Esophagus squamous epithelium (tissue), 5 donors: ENCODE measurements at regions not wholly inside any gene's neighbourhood (a gene's known extent, or its start where the extent isn't known, plus 50 kb on each side); places are given as distances from the start of the nearest gene placed in this dataset.
"Not testable (repeated sequence)": the region's sequence is repeated elsewhere in the genome, so short reads cannot be mapped to it uniquely, and the experiment has no call there.

Experiments used
- DNase-seq: peaks from one replicate; lab custom pipeline; 2025; lab: John Stamatoyannopoulos, UW
- H3K27ac ChIP-seq, 4 donors: fragments of 200-600 bp; sonication (generic); one replicate each; pipeline ENCODE4 v1.5.1; 2016 to 2019; ENCODE audit warnings: mild to moderate bottlenecking in 1 of 4
- H3K27me3 ChIP-seq, 4 donors: fragments of 200-600 bp; sonication (generic); 1 replicate in 3 of 4; 2 replicates in 1 of 4; pipeline versions ENCODE4 v1.5.1 to v1.6.0; 2017 to 2021; ENCODE audit warnings: antibody characterized with exemption in 1 of 4
- H3K36me3 ChIP-seq, 3 donors: fragments of 200-600 bp; sonication (generic); one replicate each; pipeline ENCODE4 v1.5.1; 2016 to 2019
- H3K4me1 ChIP-seq, 3 donors: fragments of 200-600 bp; sonication (generic); one replicate each; pipeline ENCODE4 v1.5.1; 2017 to 2019
- H3K4me3 ChIP-seq, 4 donors: fragments of 200-600 bp; sonication (generic); 1 replicate in 3 of 4; 2 replicates in 1 of 4; pipeline ENCODE4 v1.5.1; 2016 to 2019; ENCODE audit warnings: mild to moderate bottlenecking in 2 of 4, moderate library complexity in 1 of 4
- H3K9me3 ChIP-seq, 3 donors: fragments of 200-600 bp; sonication (generic); one replicate each; pipeline ENCODE4 v1.5.1; 2016 to 2019
- CTCF ChIP-seq, 6 experiments: fragments of 450-650 bp in 4 of 6; fragments of 200-600 bp in 2 of 6; sonication (generic) in 2 of 6; IDR thresholded peaks; one replicate each; pipeline ENCODE4 v1.5.1; 2016 to 2019; ENCODE audit warnings: antibody characterized with exemption in 6 of 6, mild to moderate bottlenecking in 4 of 6, moderate library complexity in 4 of 6
- POLR2A ChIP-seq, 4 donors: fragments of 450-650 bp; IDR thresholded peaks; one replicate each; pipeline ENCODE4 v1.6.1; 2017; ENCODE audit warnings: antibody characterized with exemption in 4 of 4, mild to moderate bottlenecking in 4 of 4, moderate library complexity in 3 of 4
- WGBS, 2 donors: methylation state at CpG; one replicate each; pipeline ENCODE4 v1.1.5; 2018; 5-methylcytosine and 5-hydroxymethylcytosine counted together
- intact Hi-C: fragments of 100-400 bp; cut with DNase I; formaldehyde crosslinking; loops from one replicate; pipeline ENCODE4 v1.15.0; 2022
- donor health status: DM: yes; HTN: yes; CAD: no.

- no peak for DNase-seq
- intact Hi-C loops, result no loop called here
- Histone ChIP-seq H3K27me3 (no peaks in the 10 kb centered on the region), H3K27ac (no peak overlapping the region), H3K9me3 (no peaks in the 10 kb centered on the region), H3K4me3 (no peak overlapping the region), H3K4me1 (no peaks in the 10 kb centered on the region), H3K36me3 (no peaks in the 10 kb centered on the region)
- TF ChIP-seq POLR2A (IDR thresholded peaks at IDR 0.05) (no peak), CTCF (IDR thresholded peaks at IDR 0.05) (no peak)
These were observed 77.8 kb upstream of the TBC1D5 start for GRCh38 chr3:17820275-17820674.

GRCh38 chr3:17817973-17818372 lies 75.5 kb upstream of the TBC1D5 start:
- H3K4me1 ChIP-seq, H3K9me3 ChIP-seq, H3K27me3 ChIP-seq, intact Hi-C loops, H3K27ac ChIP-seq, DNase-seq, H3K4me3 ChIP-seq, H3K36me3 ChIP-seq: not testable (repeated sequence)
- no CpG with 5 or more reads among the region's 20 CpGs for WGBS, 2 donors

- no peaks in the 10 kb centered on the region for H3K27me3 ChIP-seq
- intact Hi-C loops, result no loop called here
- no peaks in the 10 kb centered on the region for H3K36me3 ChIP-seq
- no peak for DNase-seq
- 100% methylated on average over 1 of the region's 9 CpGs; no CpG with 5 or more reads in 1 of the 2 donors for WGBS, 2 donors
- no peak overlapping the region for H3K4me3 ChIP-seq
- no peaks in the 10 kb centered on the region for H3K9me3 ChIP-seq
- H3K27ac ChIP-seq, result no peak overlapping the region
- TF ChIP-seq POLR2A (IDR thresholded peaks at IDR 0.05) (no peak), CTCF (IDR thresholded peaks at IDR 0.05) (no peak)
- H3K4me1 ChIP-seq, result no peaks in the 10 kb centered on the region
These were observed 75.1 kb upstream of the TBC1D5 start for GRCh38 chr3:17817545-17817944.

GRCh38 chr3:17816839-17817238 lies 74.4 kb upstream of the TBC1D5 start:
- H3K4me3 ChIP-seq, H3K4me1 ChIP-seq, H3K27me3 ChIP-seq, DNase-seq, intact Hi-C loops, H3K9me3 ChIP-seq, H3K36me3 ChIP-seq, H3K27ac ChIP-seq: not testable (repeated sequence)
- 93% methylated on average over 3 of the region's 3 CpGs for WGBS, 2 donors

- 88 to 92% methylated on average over 7 of the region's 7 CpGs for WGBS, 2 donors
- H3K27ac ChIP-seq, DNase-seq, H3K36me3 ChIP-seq, H3K4me1 ChIP-seq, H3K27me3 ChIP-seq, intact Hi-C loops, H3K9me3 ChIP-seq, H3K4me3 ChIP-seq: not testable (repeated sequence)
These were observed 69.9 kb upstream of the TBC1D5 start for GRCh38 chr3:17812328-17812727.

GRCh38 chr3:17811646-17812045 lies 69.2 kb upstream of the TBC1D5 start:
- Histone ChIP-seq H3K27ac (no peak overlapping the region), H3K4me1 (no peaks in the 10 kb centered on the region), H3K27me3 (peaks cover 0 to 5% (median 0%) of the 10 kb centered on the region in 4 donors), H3K4me3 (no peak overlapping the region), H3K36me3 (no peaks in the 10 kb centered on the region), H3K9me3 (no peaks in the 10 kb centered on the region)
- no peak for DNase-seq
- intact Hi-C loops, result no loop called here
- TF ChIP-seq POLR2A (IDR thresholded peaks at IDR 0.05), result no peak
- no peak for TF ChIP-seq CTCF (IDR thresholded peaks at IDR 0.05)

- Histone ChIP-seq H3K9me3 (no peaks in the 10 kb centered on the region), H3K4me1 (no peaks in the 10 kb centered on the region), H3K4me3 (no peak overlapping the region), H3K27ac (no peak overlapping the region), H3K27me3 (peaks cover 0 to 5% (median 0%) of the 10 kb centered on the region in 4 donors), H3K36me3 (no peaks in the 10 kb centered on the region)
- intact Hi-C loops, result no loop called here
- TF ChIP-seq POLR2A (IDR thresholded peaks at IDR 0.05) (no peak), CTCF (IDR thresholded peaks at IDR 0.05) (peak in 1 of 6 experiments; percentile 14)
- no peak for DNase-seq
These were observed 68.3 kb upstream of the TBC1D5 start for GRCh38 chr3:17810759-17811158.
